Urothelium cell line (cell line): ENCODE measurements at regions not wholly inside any gene's neighbourhood (a gene's known extent, or its start where the extent isn't known, plus 50 kb on each side); places are given as distances from the start of the nearest gene placed in this dataset.
A peak's percentile ranks its signal among the peaks of the same experiment; 100 is the strongest.

Experiments used
- DNase-seq: peaks from one replicate; pipeline ENCODE4 v3.0.0; 2011; ENCODE audit warnings: low spot score, mixed read lengths
- FAIRE-seq: peaks from 2 replicates; lab custom pipeline; 2011; peaks lifted over from hg19 to GRCh38; lab: Jason Lieb, UNC

GRCh38 chr5:174282391-174282790 lies 236.9 kb downstream of the NSG2 start:
- DNase-seq, result no peak
- no peak for FAIRE-seq

- no peak for DNase-seq
- no peak for FAIRE-seq
Observed at GRCh38 chr5:174283211-174284005, 237.9 kb downstream of the NSG2 start.

GRCh38 chr5:174284873-174285272 lies 239.4 kb downstream of the NSG2 start:
- DNase-seq (no peak), FAIRE-seq (no peak)

GRCh38 chr5:174287761-174288160 lies 242.3 kb downstream of the NSG2 start:
- FAIRE-seq, result no peak
- no peak for DNase-seq

GRCh38 chr5:174288439-174288838 lies 242.9 kb downstream of the NSG2 start:
- DNase-seq (no peak), FAIRE-seq (no peak)

GRCh38 chr5:174291162-174291561 lies 245.7 kb downstream of the NSG2 start:
- DNase-seq (no peak), FAIRE-seq (no peak)

- DNase-seq (no peak), FAIRE-seq (no peak)
Observed at GRCh38 chr5:174292348-174292747, 246.8 kb downstream of the NSG2 start.

- FAIRE-seq (no peak), DNase-seq (no peak)
Observed at GRCh38 chr5:174293006-174293405, 247.5 kb downstream of the NSG2 start.

GRCh38 chr5:174293481-174293880 lies 248.0 kb downstream of the NSG2 start:
- no peak for FAIRE-seq
- DNase-seq, result no peak

- DNase-seq (no peak), FAIRE-seq (no peak)
Observed at GRCh38 chr5:174294891-174295620, 249.6 kb downstream of the NSG2 start.

GRCh38 chr5:174295702-174296436 lies 250.4 kb downstream of the NSG2 start:
- no peak for FAIRE-seq
- DNase-seq, result no peak

GRCh38 chr5:174300118-174300940 lies 254.8 kb downstream of the NSG2 start:
- no peak for DNase-seq
- no peak for FAIRE-seq

- no peak for FAIRE-seq
- no peak for DNase-seq
Observed at GRCh38 chr5:174300941-174301761, 255.6 kb downstream of the NSG2 start.

- FAIRE-seq, result no peak
- DNase-seq, result no peak
Observed at GRCh38 chr5:174301848-174302625, 256.5 kb downstream of the NSG2 start.

GRCh38 chr5:174303035-174303434 lies 257.5 kb downstream of the NSG2 start:
- FAIRE-seq, result no peak
- no peak for DNase-seq

- DNase-seq (no peak), FAIRE-seq (no peak)
Observed at GRCh38 chr5:174303437-174304045, 258.0 kb downstream of the NSG2 start.

- DNase-seq (no peak), FAIRE-seq (no peak)
Observed at GRCh38 chr5:174305241-174305681, 259.8 kb downstream of the NSG2 start.

GRCh38 chr5:174306345-174307030 lies 261.0 kb downstream of the NSG2 start:
- FAIRE-seq, result no peak
- peak; percentile 64 for DNase-seq
